K562 (cell line): ENCODE measurements at regions not wholly inside any gene's neighbourhood (a gene's known extent, or its start where the extent isn't known, plus 50 kb on each side); places are given as distances from the start of the nearest gene placed in this dataset.

ENCODE experiments used
- ATAC-seq: fragments of 200-7000 bp; cut with Tn5 transposase; 3 replicates; pipeline ENCODE4 v1.9.1; 2020; ENCODE audit warnings: moderate library complexity
- BruUV-seq: library from RNA; stranded (reverse); fragments of 400-500 nt; replicated peaks from 2 replicates; lab custom pipeline; 2021; lab: Mats Ljungman, UMichigan
- CTCF ChIA-PET: fragments of 300-600 bp; formaldehyde crosslinking; extraction: SDS; loops from one replicate; lab custom pipeline; 2021; ENCODE audit warnings: low intra/inter-chr PET ratio; lab: Yijun Ruan, JAX
- POLR2A ChIA-PET: fragments of 300-600, 350-650 bp; sonication (Branson Sonifier 250); formaldehyde crosslinking; extraction: SDS; loops from one replicate; lab custom pipeline; 2021; ENCODE audit warnings: antibody characterized with exemption, inconsistent platforms; lab: Yijun Ruan, JAX
- DNase-seq, 4 experiments: peaks; one replicate each; pipeline versions ENCODE4 v3.0.0 to v3.0.0-alpha.2; 2011 to 2018; ENCODE audit warnings: low spot score in 3 of 4, mixed read lengths in 3 of 4; ENCODE audit errors: extremely low read depth in 1 of 4
- FAIRE-seq: peaks from 2 replicates; lab custom pipeline; 2011; peaks lifted over from hg19 to GRCh38; lab: Jason Lieb, UNC
- H2AFZ ChIP-seq: 2 replicates; pipeline ENCODE4 v1.6.0; 2011; ENCODE audit warnings: low read depth, low read length, control low read depth, inconsistent platforms
- H3K27ac ChIP-seq: fragments of 200-600 bp; 3 replicates; pipeline ENCODE4 v1.8.0; 2011; ENCODE audit warnings: low read depth, mild to moderate bottlenecking, control low read depth, inconsistent platforms, low read length, moderate library complexity, mixed read lengths; ENCODE audit errors: extremely low read depth
- H3K27me3 ChIP-seq, 2 experiments: fragments of 300-600 bp in 1 of 2; 2 replicates in 1 of 2; 3 replicates in 1 of 2; pipeline versions ENCODE4 v1.6.0 to v1.8.0; 2011; ENCODE audit warnings: inconsistent platforms in 2 of 2, low read length in 2 of 2, mild to moderate bottlenecking in 1 of 2, mixed read lengths in 1 of 2, moderate library complexity in 1 of 2; ENCODE audit not compliant: control insufficient read depth in 2 of 2, insufficient read depth in 2 of 2
- H3K36me3 ChIP-seq: fragments of 300-600 bp; 3 replicates; pipeline ENCODE4 v1.8.0; 2011; ENCODE audit warnings: mild to moderate bottlenecking, low read length, inconsistent platforms; ENCODE audit not compliant: control insufficient read depth, insufficient read depth
- H3K4me1 ChIP-seq, 2 experiments: fragments of 200-600 bp in 1 of 2; replicated peaks in 1 of 2; 2 replicates in 1 of 2; 3 replicates in 1 of 2; pipeline versions ENCODE4 v1.5.1 to v1.8.0; 2011; ENCODE audit warnings: inconsistent platforms in 2 of 2, low read length in 2 of 2, mild to moderate bottlenecking in 1 of 2, mixed read lengths in 1 of 2, moderate library complexity in 1 of 2; ENCODE audit not compliant: control insufficient read depth in 2 of 2, insufficient read depth in 2 of 2
- H3K4me2 ChIP-seq: 2 replicates; pipeline ENCODE4 v1.6.1; 2011; ENCODE audit warnings: low read length, control low read depth, inconsistent platforms, mixed read lengths; ENCODE audit not compliant: insufficient read depth
- H3K4me3 ChIP-seq: fragments of 200-600 bp; sonication (generic), shearing (Covaris generic); 2 replicates; pipeline ENCODE4 v1.5.1; 2016; ENCODE audit warnings: control low read depth, inconsistent platforms
- H3K79me2 ChIP-seq: fragments of 200-600 bp; 3 replicates; pipeline ENCODE4 v1.8.0; 2011; ENCODE audit warnings: low read length, inconsistent platforms; ENCODE audit not compliant: control insufficient read depth, insufficient read depth
- H3K9ac ChIP-seq, 2 experiments: 2 replicates each; pipeline versions ENCODE4 v1.6.0 to v1.6.1; 2011; ENCODE audit warnings: low read depth in 2 of 2, low read length in 2 of 2, control low read depth in 1 of 2, inconsistent platforms in 1 of 2, mild to moderate bottlenecking in 1 of 2, mixed read lengths in 1 of 2; ENCODE audit not compliant: insufficient read depth in 1 of 2
- H3K9me1 ChIP-seq: one replicate; pipeline ENCODE4 v1.6.0; 2011; ENCODE audit warnings: inconsistent platforms, mild to moderate bottlenecking, low read length, moderate library complexity; ENCODE audit not compliant: control insufficient read depth, insufficient read depth
- H3K9me3 ChIP-seq: replicated peaks from 2 replicates; pipeline ENCODE4 v1.5.1; 2011; ENCODE audit warnings: low read depth, low read length, inconsistent platforms; ENCODE audit not compliant: control insufficient read depth, insufficient read depth
- H4K20me1 ChIP-seq: replicated peaks from 2 replicates; pipeline ENCODE4 v1.6.1; 2011; ENCODE audit warnings: low read length, inconsistent platforms, mixed read lengths; ENCODE audit not compliant: control insufficient read depth, insufficient read depth
- ARID4B ChIP-seq: sonication (generic); formaldehyde crosslinking; IDR thresholded peaks from 2 replicates; pipeline ENCODE4 v1.8.0; 2022; ENCODE audit warnings: mild to moderate bottlenecking, missing genetic modification reagents
- MCM5 ChIP-seq: fragments of 450-650 bp; IDR thresholded peaks from 2 replicates; pipeline ENCODE4 v1.6.1; 2016; ENCODE audit warnings: low read depth
- NFXL1 ChIP-seq: fragments of 450-650 bp; formaldehyde crosslinking; IDR thresholded peaks from 2 replicates; pipeline ENCODE4 v1.4.0; 2021; ENCODE audit warnings: mild to moderate bottlenecking
- SP1 ChIP-seq: sonication (generic); formaldehyde crosslinking; IDR thresholded peaks from 2 replicates; pipeline ENCODE4 v1.8.1; 2022; ENCODE audit warnings: mild to moderate bottlenecking, missing genetic modification reagents
- ZNF212 ChIP-seq: fragments of 450-650 bp; formaldehyde crosslinking; IDR thresholded peaks from 2 replicates; pipeline ENCODE4 v1.4.0; 2020; ENCODE audit warnings: mild to moderate bottlenecking
- ZNF408 ChIP-seq: fragments of 250-450 bp; sonication (Bioruptor Pico); IDR thresholded peaks from 2 replicates; pipeline ENCODE4 v1.4.0; 2020; ENCODE audit warnings: low read depth, mild to moderate bottlenecking, moderate library complexity
- ZNF449 ChIP-seq: fragments of 250-450 bp; sonication (Bioruptor Pico); IDR thresholded peaks from 2 replicates; pipeline ENCODE4 v1.8.0; 2022; ENCODE audit warnings: moderate library complexity, mild to moderate bottlenecking, inconsistent platforms
- WGBS: fragments of 100-300 bp; shearing (Covaris generic); methylation state at CpG from one replicate; pipeline ENCODE4 v1.1.6; 2016; ENCODE audit warnings: low coverage, mixed read lengths; ENCODE audit not compliant: insufficient coverage; ENCODE audit errors: missing lambda C conversion rate; 5-methylcytosine and 5-hydroxymethylcytosine counted together
- in situ Hi-C: fragments of 300-500 bp; cut with MboI; formaldehyde crosslinking; loops from 4 replicates; pipeline ENCODE4 v1.15.0; 2018; ENCODE audit warnings: inconsistent platforms, mixed read lengths
- intact Hi-C: fragments of 100-400 bp; cut with micrococcal nuclease; formaldehyde crosslinking; loops from 2 replicates; pipeline ENCODE4 v1.14.2; 2022

GRCh38 chr4:71270901-71271300, 67.9 kb upstream of the SLC4A4 start (continued):
- TF ChIP-seq ARID4B (CRISPR knock-in tag): no peak
- TF ChIP-seq ZNF449: no peak

- ChIA-PET CTCF (no interaction called here), POLR2A (interaction anchor here (0.5 kb wide), 1 partner anchor 277 kb away, joined by 3 read pairs; no protein-coding TSS in a partner anchor)
- Histone ChIP-seq H3K36me3 (no peaks in the 10 kb centered on the region), H3K4me3 (no peak overlapping the region), H2AFZ (no peak overlapping the region), H3K9me3 (no peaks in the 10 kb centered on the region), H3K9ac (no peak overlapping the region), H3K79me2 (no peaks in the 10 kb centered on the region), H4K20me1 (no peaks in the 10 kb centered on the region), H3K27me3 (no peaks in the 10 kb centered on the region; a peak in 1 of 5 replicates), H3K4me1 (no peaks in the 10 kb centered on the region), H3K4me2 (no peak overlapping the region), H3K9me1 (no peaks in the 10 kb centered on the region), H3K27ac (no peak overlapping the region)
- FAIRE-seq: no peak
- BruUV-seq: no TSS peak
- TF ChIP-seq NFXL1 (CRISPR knock-in tag) (no peak), MCM5 (no peak), SP1 (CRISPR knock-in tag) (no peak), ZNF408 (CRISPR knock-in tag) (no peak), ZNF212 (CRISPR knock-in tag) (no peak)
- ATAC-seq: no peak
- intact Hi-C loops: loop anchor here (10.0 kb wide), 1 partner anchor 672 kb away; no protein-coding TSS in a partner anchor
- in situ Hi-C loops: loop anchor here (25.0 kb wide), 1 partner anchor 439 kb away; no protein-coding TSS in a partner anchor
- no peak for DNase-seq
- 0% methylated on average over 1 of the region's 1 CpG for WGBS
Measured at GRCh38 chr4:71272976-71273375, 65.8 kb upstream of the SLC4A4 start.
